Cardiac muscle cell (in vitro differentiated cells and primary cell): ENCODE measurements at regions not wholly inside any gene's neighbourhood (a gene's known extent, or its start where the extent isn't known, plus 50 kb on each side); places are given as distances from the start of the nearest gene placed in this dataset.
"Not testable (repeated sequence)": the region's sequence is repeated elsewhere in the genome, so short reads cannot be mapped to it uniquely, and the experiment has no call there.

Source experiments
- DNase-seq, 2 donors: peaks; one replicate each; pipeline versions ENCODE4 v3.0.0 to v3.0.0-alpha.2; 2010 to 2017; ENCODE audit warnings: low read depth in 1 of 2, low spot score in 1 of 2
- H3K27ac ChIP-seq: fragments of 200-600 bp; sonication (generic); 2 replicates; pipeline ENCODE4 v1.5.1; 2016
- H3K27me3 ChIP-seq: fragments of 200-600 bp; sonication (generic); 2 replicates; pipeline ENCODE4 v1.6.0; 2016; ENCODE audit warnings: control low read depth
- H3K36me3 ChIP-seq: fragments of 200-600 bp; sonication (generic); 2 replicates; pipeline ENCODE4 v1.5.1; 2016; ENCODE audit warnings: control low read depth
- H3K4me1 ChIP-seq: fragments of 200-600 bp; sonication (generic); 2 replicates; pipeline ENCODE4 v1.8.1; 2017; ENCODE audit warnings: low read depth, mild to moderate bottlenecking, mixed run types
- H3K4me3 ChIP-seq: fragments of 200-600 bp; sonication (generic); 2 replicates; pipeline ENCODE4 v1.5.1; 2016; ENCODE audit warnings: mild to moderate bottlenecking
- H3K9me3 ChIP-seq: fragments of 200-600 bp; sonication (generic); 2 replicates; pipeline ENCODE4 v1.5.1; 2017; ENCODE audit warnings: low read depth, mild to moderate bottlenecking, control low read depth
- CTCF ChIP-seq: IDR thresholded peaks from 2 replicates; pipeline ENCODE4 v1.5.1; 2012; ENCODE audit warnings: low read depth, mild to moderate bottlenecking, low read length

- Histone ChIP-seq H3K27me3 (no peaks in the 10 kb centered on the region), H3K4me1 (no peaks in the 10 kb centered on the region), H3K27ac (no peak overlapping the region), H3K36me3 (no peaks in the 10 kb centered on the region), H3K4me3 (no peak overlapping the region), H3K9me3 (no peaks in the 10 kb centered on the region)
- no peak for DNase-seq
- no peak for TF ChIP-seq CTCF
Observed at GRCh38 chr1:238451781-238452310, 561.1 kb upstream of the ZP4 start.

- H3K27ac ChIP-seq, result no peak overlapping the region
- TF ChIP-seq CTCF, result no peak
- H3K27me3 ChIP-seq, result no peaks in the 10 kb centered on the region
- no peaks in the 10 kb centered on the region for H3K36me3 ChIP-seq
- no peaks in the 10 kb centered on the region for H3K4me1 ChIP-seq
- no peaks in the 10 kb centered on the region for H3K9me3 ChIP-seq
- DNase-seq, result no peak
- H3K4me3 ChIP-seq, result no peak overlapping the region
Observed at GRCh38 chr1:238450976-238451375, 560.3 kb upstream of the ZP4 start.

GRCh38 chr1:238443687-238444086 is 553.0 kb upstream of the ZP4 start:
- TF ChIP-seq CTCF, result no peak
- Histone ChIP-seq H3K4me3 (no peak overlapping the region), H3K27ac (no peak overlapping the region), H3K36me3 (no peaks in the 10 kb centered on the region), H3K4me1 (no peaks in the 10 kb centered on the region), H3K27me3 (no peaks in the 10 kb centered on the region), H3K9me3 (no peaks in the 10 kb centered on the region)
- no peak for DNase-seq

GRCh38 chr1:238439511-238439910 is 548.8 kb upstream of the ZP4 start:
- H3K27me3 ChIP-seq, result no peaks in the 10 kb centered on the region
- no peaks in the 10 kb centered on the region for H3K36me3 ChIP-seq
- DNase-seq, result no peak
- H3K4me1 ChIP-seq, result no peaks in the 10 kb centered on the region
- H3K27ac ChIP-seq, result no peak overlapping the region
- no peak overlapping the region for H3K4me3 ChIP-seq
- no peak for TF ChIP-seq CTCF
- no peaks in the 10 kb centered on the region for H3K9me3 ChIP-seq

GRCh38 chr1:238438311-238439270 is 547.9 kb upstream of the ZP4 start:
- Histone ChIP-seq H3K27me3 (no peaks in the 10 kb centered on the region), H3K36me3 (no peaks in the 10 kb centered on the region), H3K4me1 (no peaks in the 10 kb centered on the region), H3K9me3 (no peaks in the 10 kb centered on the region), H3K4me3 (no peak overlapping the region), H3K27ac (no peak overlapping the region)
- DNase-seq, result no peak
- TF ChIP-seq CTCF, result no peak

GRCh38 chr1:238429703-238430102 is 539.0 kb upstream of the ZP4 start:
- not testable (repeated sequence) for H3K9me3 ChIP-seq, DNase-seq, H3K4me3 ChIP-seq

More at GRCh38 chr1:238429703-238430102, 539.0 kb upstream of the ZP4 start:
- not testable (repeated sequence) for H3K4me1 ChIP-seq, H3K27me3 ChIP-seq, H3K27ac ChIP-seq, H3K36me3 ChIP-seq
